NT2/D1 (cell line): ENCODE measurements at regions not wholly inside any gene's neighbourhood (a gene's known extent, or its start where the extent isn't known, plus 50 kb on each side); places are given as distances from the start of the nearest gene placed in this dataset.

ENCODE experiments used
- DNase-seq: peaks from one replicate; pipeline ENCODE4 v3.0.0-alpha.2; 2011; ENCODE audit warnings: low read depth, low spot score
- H3K27me3 ChIP-seq: 2 replicates; pipeline ENCODE4 v1.6.0; 2011; ENCODE audit warnings: mild to moderate bottlenecking; ENCODE audit not compliant: insufficient read length, insufficient read depth
- H3K36me3 ChIP-seq: 2 replicates; pipeline ENCODE4 v1.6.1; 2011; ENCODE audit warnings: mild to moderate bottlenecking, low read length, mixed read lengths; ENCODE audit not compliant: insufficient read depth, insufficient read length
- H3K4me1 ChIP-seq: 2 replicates; pipeline ENCODE4 v1.5.1; 2011; ENCODE audit not compliant: insufficient read depth, insufficient read length
- H3K4me3 ChIP-seq: 2 replicates; pipeline ENCODE4 v1.5.1; 2011; ENCODE audit warnings: low read depth; ENCODE audit not compliant: insufficient read length
- H3K9ac ChIP-seq: 2 replicates; pipeline ENCODE4 v1.6.0; 2011; ENCODE audit warnings: low read depth; ENCODE audit not compliant: insufficient read length
- H3K9me3 ChIP-seq: 2 replicates; pipeline ENCODE4 v1.5.1; 2011; ENCODE audit warnings: mild to moderate bottlenecking, low read length; ENCODE audit not compliant: insufficient read depth
- SUZ12 ChIP-seq: IDR thresholded peaks from 2 replicates; pipeline ENCODE4 v1.6.1; 2011; ENCODE audit not compliant: insufficient read length, insufficient read depth; ENCODE audit errors: extremely low read depth
- YY1 ChIP-seq: IDR thresholded peaks from 2 replicates; pipeline ENCODE4 v1.6.1; 2011; ENCODE audit not compliant: insufficient read length, insufficient read depth
- ZNF274 ChIP-seq: IDR thresholded peaks from 2 replicates; pipeline ENCODE4 v1.6.1; 2011; ENCODE audit warnings: mild to moderate bottlenecking, low read depth, low read length

DNA sequence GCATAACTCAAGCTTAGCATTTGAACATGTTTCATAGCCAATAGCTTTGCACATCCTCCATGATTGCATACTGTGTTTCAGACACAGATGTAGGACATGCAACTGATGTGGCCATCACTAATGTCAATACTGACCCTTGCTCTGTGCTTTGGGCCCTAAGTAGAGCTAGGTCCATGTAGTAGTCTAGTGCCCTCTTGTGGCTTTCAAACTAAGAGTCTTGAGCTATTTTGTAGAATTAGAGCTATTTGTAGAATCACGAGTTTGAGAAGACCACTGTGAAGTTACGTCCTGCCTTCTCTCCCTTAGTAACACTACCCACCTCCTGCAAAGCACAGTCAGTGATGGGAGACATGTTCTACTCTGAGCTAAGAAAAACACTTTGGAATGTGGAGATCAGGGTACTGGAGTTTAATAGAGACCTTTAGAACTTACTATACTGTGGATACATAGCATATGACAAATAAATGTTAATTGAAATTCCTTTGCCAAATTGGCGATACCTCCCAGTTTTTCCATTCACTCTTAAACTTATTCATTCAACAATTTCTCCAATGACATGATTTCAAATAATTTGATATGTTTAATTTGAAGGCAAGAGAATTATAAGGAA, 306.5 kb upstream of the TNP1 start:
- TF ChIP-seq ZNF274 (no peak), SUZ12 (no peak), YY1 (no peak)
- no peak overlapping the region for H3K4me3 ChIP-seq
- H3K27me3 ChIP-seq = no peaks in the 10 kb centered on the region
- no peaks in the 10 kb centered on the region for H3K4me1 ChIP-seq
- DNase-seq = peak; percentile 42
- no peaks in the 10 kb centered on the region for H3K36me3 ChIP-seq
- H3K9me3 ChIP-seq = no peaks in the 10 kb centered on the region
- no peak overlapping the region for H3K9ac ChIP-seq

DNA sequence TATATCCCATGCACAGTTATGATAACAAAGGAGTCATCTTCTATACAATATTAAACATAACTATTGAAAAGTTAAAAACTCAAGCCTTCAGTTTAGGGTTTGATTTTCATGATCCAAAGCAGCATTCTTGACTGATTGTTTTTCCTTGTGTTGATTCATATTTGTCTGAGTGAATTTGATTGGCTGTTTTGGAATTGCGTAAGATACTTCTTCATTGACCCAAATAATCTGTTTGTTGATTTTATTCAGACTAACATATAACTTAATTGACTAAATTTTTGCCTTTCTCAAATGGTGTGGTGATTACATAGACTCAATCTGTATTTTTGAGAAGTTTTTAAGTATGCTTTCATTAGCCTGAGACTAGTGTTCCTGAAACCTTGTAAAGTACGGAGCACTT, 305.7 kb upstream of the TNP1 start:
- no peak for DNase-seq
- no peaks in the 10 kb centered on the region for H3K9me3 ChIP-seq
- no peaks in the 10 kb centered on the region for H3K27me3 ChIP-seq
- no peak for TF ChIP-seq ZNF274
- no peak for TF ChIP-seq SUZ12
- TF ChIP-seq YY1 = no peak
- H3K4me3 ChIP-seq = no peak overlapping the region
- no peak overlapping the region for H3K9ac ChIP-seq
- H3K4me1 ChIP-seq = no peaks in the 10 kb centered on the region
- no peaks in the 10 kb centered on the region for H3K36me3 ChIP-seq

DNA sequence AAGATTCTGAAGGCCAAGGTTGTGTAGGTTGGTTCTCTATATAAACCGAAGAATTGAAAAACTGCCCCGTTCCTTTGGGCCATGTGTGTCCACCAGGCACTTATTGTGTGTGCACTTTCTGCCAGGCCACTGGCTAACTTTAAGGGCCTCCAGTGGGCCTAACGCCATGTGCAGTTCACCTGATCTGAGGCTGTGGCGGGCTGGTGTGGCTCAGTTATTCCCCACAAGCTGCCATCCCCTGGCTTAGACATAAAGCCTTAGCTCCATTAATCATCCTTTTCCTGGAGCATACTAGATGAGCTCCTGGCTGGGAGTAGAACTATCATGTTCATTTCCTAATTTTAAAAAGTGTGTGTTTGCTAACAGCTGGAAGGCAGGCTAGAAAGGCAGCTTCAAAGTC, 304.1 kb upstream of the TNP1 start:
- H3K9ac ChIP-seq = no peak overlapping the region
- no peak overlapping the region for H3K4me3 ChIP-seq
- TF ChIP-seq SUZ12 = no peak
- TF ChIP-seq ZNF274 = no peak
- TF ChIP-seq YY1 = no peak
- H3K36me3 ChIP-seq = no peaks in the 10 kb centered on the region
- no peak for DNase-seq
- H3K9me3 ChIP-seq = no peaks in the 10 kb centered on the region
- H3K27me3 ChIP-seq = no peaks in the 10 kb centered on the region
- no peaks in the 10 kb centered on the region for H3K4me1 ChIP-seq

DNA sequence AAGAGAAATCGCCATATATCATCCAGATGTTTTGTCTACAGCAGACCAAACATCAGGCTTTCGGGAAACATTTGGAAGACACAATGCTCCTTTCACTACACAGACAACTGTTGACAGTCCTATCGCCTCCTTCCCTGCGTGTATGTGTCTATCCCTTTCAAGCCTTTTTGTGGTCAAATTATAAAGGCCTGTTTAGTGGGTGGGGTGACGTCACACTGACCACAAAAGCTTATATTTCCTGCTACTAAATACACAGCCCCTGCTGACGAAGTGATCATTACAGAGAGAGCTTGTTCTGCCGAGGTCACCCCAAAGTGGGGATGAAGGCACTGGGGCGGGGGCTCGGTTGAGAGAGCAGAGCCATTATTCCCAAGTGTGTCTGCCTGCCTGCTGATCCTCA, 302.7 kb upstream of the TNP1 start:
- no peaks in the 10 kb centered on the region for H3K4me1 ChIP-seq
- H3K36me3 ChIP-seq = no peaks in the 10 kb centered on the region
- no peak for DNase-seq
- H3K9me3 ChIP-seq = no peaks in the 10 kb centered on the region
- no peak overlapping the region for H3K4me3 ChIP-seq
- TF ChIP-seq SUZ12 (no peak), ZNF274 (no peak), YY1 (no peak)
- H3K27me3 ChIP-seq = no peaks in the 10 kb centered on the region
- H3K9ac ChIP-seq = no peak overlapping the region

DNA sequence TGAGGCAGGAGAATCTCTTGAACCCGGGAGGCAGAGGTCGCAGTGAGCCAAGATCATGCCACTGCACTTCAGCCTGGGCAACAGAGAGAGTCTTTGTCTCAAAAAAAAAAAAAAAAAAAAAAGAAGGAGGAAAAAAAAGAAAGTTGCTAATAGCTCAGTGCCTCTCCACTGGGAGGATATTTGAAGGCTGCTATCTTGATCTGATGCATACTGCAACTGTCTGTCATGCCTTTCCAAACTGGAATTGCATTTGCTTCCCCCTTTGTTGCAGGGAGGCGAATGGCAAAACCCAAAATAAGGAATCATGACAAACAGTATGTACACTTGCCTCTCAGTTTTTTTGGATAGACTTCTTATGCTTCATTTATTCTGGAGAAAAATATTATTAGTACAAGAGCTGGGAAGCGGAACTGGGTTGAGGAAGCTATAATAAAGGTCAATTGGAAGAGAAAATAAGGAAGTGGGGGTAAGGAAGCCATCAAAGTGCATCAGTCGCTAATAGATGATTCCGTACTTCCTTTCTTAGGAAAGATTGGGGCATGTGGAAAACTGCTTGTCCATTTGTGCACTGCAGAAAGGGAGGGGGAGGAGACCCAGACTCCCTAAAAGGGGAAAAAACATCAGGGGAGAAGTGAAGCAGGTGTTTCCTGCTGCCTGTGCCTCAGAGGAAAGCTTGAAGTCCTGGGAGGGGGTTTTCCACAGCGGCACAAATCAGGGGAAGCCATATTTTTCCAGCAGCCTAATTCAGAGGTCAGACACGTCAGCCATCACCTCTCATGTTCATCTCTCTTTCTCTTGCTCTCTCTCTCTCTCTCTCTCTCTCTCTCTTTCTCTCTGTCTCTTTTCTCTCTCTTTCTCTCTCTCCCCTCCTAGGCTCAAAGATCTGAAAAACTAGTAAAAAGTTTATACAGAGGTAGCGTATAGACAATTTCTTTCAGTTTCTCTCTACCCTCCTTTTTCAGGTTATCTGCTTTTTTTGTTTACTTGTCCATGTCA, 301.4 kb upstream of the TNP1 start:
- DNase-seq = no peak
- H3K9ac ChIP-seq = no peak overlapping the region

DNA sequence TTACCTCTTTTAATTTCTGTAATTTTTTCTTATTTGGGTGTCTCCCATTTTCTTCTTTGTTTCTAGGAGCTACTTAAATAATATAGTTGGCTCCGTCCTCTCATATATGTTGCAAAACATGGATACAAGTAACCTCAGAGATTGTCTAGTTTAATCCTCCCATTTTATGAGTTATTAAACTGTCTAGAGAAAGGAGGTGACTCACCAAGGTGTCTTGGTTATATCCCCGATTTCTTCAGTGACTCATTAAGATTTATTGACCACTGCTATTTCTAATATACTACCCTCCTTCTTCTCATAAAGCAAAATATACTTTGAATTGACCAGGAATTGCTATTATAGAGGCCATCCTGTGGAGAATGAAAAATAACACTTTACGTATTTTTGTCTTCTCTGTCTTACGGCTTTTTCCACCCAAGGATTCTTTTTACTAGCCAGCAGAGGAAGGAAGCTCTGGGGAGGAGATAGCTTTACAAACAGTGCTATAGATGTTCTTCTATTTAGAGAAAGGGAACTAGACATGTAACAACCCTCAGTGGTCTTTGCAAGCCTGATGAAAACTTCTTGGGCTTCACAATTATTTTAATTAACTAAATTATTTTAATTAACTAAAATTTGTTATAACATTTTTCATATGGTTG, 300.4 kb upstream of the TNP1 start:
- H3K4me1 ChIP-seq = no peaks in the 10 kb centered on the region
- TF ChIP-seq ZNF274 = no peak
- no peak for TF ChIP-seq SUZ12
- TF ChIP-seq YY1 = no peak
- H3K9ac ChIP-seq = no peak overlapping the region
- DNase-seq = no peak
- H3K27me3 ChIP-seq = no peaks in the 10 kb centered on the region
- no peaks in the 10 kb centered on the region for H3K9me3 ChIP-seq
- H3K36me3 ChIP-seq = no peaks in the 10 kb centered on the region
- H3K4me3 ChIP-seq = no peak overlapping the region

More for the DNA sequence above, 301.4 kb upstream of the TNP1 start:
- no peaks in the 10 kb centered on the region for H3K4me1 ChIP-seq
- H3K36me3 ChIP-seq = no peaks in the 10 kb centered on the region
- no peaks in the 10 kb centered on the region for H3K27me3 ChIP-seq
- H3K4me3 ChIP-seq = no peak overlapping the region
- no peak for TF ChIP-seq SUZ12
- H3K9me3 ChIP-seq = no peaks in the 10 kb centered on the region

DNA sequence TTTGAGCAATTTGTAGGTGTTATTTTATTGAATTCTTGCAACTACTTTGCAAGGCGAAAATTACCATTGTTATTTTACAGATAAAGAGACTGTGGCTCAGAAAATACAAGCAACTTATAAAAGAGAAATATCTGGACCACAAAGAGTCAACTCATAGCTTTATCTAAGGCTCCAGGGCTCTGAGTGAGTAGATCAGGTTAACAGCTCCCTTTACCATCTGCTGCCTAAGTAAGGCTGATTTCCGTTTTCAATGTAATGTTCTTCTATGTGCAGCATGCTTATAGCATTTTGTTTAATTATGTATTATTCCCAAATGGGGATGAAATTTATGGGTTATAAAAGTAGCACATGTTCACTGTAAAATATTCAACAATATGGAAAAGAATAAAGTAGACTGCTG, 299.1 kb upstream of the TNP1 start:
- no peaks in the 10 kb centered on the region for H3K9me3 ChIP-seq
- H3K9ac ChIP-seq = no peak overlapping the region
- no peaks in the 10 kb centered on the region for H3K27me3 ChIP-seq
- H3K36me3 ChIP-seq = no peaks in the 10 kb centered on the region
- DNase-seq = no peak
- H3K4me1 ChIP-seq = no peaks in the 10 kb centered on the region
- TF ChIP-seq SUZ12 (no peak), ZNF274 (no peak), YY1 (no peak)
- no peak overlapping the region for H3K4me3 ChIP-seq
